ENCODE measurements at regions not wholly inside any gene's neighbourhood (a gene's known extent, or its start where the extent isn't known, plus 50 kb on each side); places are given as distances from the start of the nearest gene placed in this dataset.

GRCh38 chr3:73186741-73187140 lies 125.3 kb downstream of the EBLN2 start:
- TF ChIP-seq, protein P1, sequence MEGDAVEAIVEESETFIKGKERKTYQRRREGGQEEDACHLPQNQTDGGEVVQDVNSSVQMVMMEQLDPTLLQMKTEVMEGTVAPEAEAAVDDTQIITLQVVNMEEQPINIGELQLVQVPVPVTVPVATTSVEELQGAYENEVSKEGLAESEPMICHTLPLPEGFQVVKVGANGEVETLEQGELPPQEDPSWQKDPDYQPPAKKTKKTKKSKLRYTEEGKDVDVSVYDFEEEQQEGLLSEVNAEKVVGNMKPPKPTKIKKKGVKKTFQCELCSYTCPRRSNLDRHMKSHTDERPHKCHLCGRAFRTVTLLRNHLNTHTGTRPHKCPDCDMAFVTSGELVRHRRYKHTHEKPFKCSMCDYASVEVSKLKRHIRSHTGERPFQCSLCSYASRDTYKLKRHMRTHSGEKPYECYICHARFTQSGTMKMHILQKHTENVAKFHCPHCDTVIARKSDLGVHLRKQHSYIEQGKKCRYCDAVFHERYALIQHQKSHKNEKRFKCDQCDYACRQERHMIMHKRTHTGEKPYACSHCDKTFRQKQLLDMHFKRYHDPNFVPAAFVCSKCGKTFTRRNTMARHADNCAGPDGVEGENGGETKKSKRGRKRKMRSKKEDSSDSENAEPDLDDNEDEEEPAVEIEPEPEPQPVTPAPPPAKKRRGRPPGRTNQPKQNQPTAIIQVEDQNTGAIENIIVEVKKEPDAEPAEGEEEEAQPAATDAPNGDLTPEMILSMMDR (IDR thresholded peaks at IDR 0.05; ENCODE audit: poor library complexity) = no peak
- no peak for TF ChIP-seq EZH2 (IDR thresholded peaks at IDR 0.05; ENCODE audit: borderline replicate concordance)
